Fibroblast of skin of abdomen (primary cell): ENCODE measurements at regions not wholly inside any gene's neighbourhood (a gene's known extent, or its start where the extent isn't known, plus 50 kb on each side); places are given as distances from the start of the nearest gene placed in this dataset.
"Not testable (repeated sequence)": the region's sequence is repeated elsewhere in the genome, so short reads cannot be mapped to it uniquely, and the experiment has no call there.

Experiments
- DNase-seq: peaks from one replicate; pipeline ENCODE4 v3.0.0-alpha.2; 2013

GRCh38 chr14:104470588-104470987, 109.0 kb upstream of the C14orf180 start:
- DNase-seq = no peak

- DNase-seq = no peak
Measured at GRCh38 chr14:104471114-104471513, 108.5 kb upstream of the C14orf180 start.

- no peak for DNase-seq
Measured at GRCh38 chr14:104472073-104472472, 107.5 kb upstream of the C14orf180 start.

GRCh38 chr14:104472536-104473243, 106.9 kb upstream of the C14orf180 start:
- no peak for DNase-seq

GRCh38 chr14:104473244-104473565, 106.4 kb upstream of the C14orf180 start:
- no peak for DNase-seq

GRCh38 chr14:104473649-104474494, 105.7 kb upstream of the C14orf180 start:
- DNase-seq = no peak

GRCh38 chr14:104474495-104475213, 104.9 kb upstream of the C14orf180 start:
- no peak for DNase-seq

GRCh38 chr14:104475256-104475655, 104.3 kb upstream of the C14orf180 start:
- DNase-seq = no peak

GRCh38 chr14:104475802-104476201, 103.8 kb upstream of the C14orf180 start:
- no peak for DNase-seq

- no peak for DNase-seq
Measured at GRCh38 chr14:104476437-104476836, 103.1 kb upstream of the C14orf180 start.

GRCh38 chr14:104477117-104477623, 102.4 kb upstream of the C14orf180 start:
- no peak for DNase-seq

- no peak for DNase-seq
Measured at GRCh38 chr14:104477666-104478380, 101.7 kb upstream of the C14orf180 start.

- DNase-seq = no peak
Measured at GRCh38 chr14:104478656-104479055, 100.9 kb upstream of the C14orf180 start.

- no peak for DNase-seq
Measured at GRCh38 chr14:104479901-104480300, 99.7 kb upstream of the C14orf180 start.

- no peak for DNase-seq
Measured at GRCh38 chr14:104481323-104481722, 98.2 kb upstream of the C14orf180 start.

- DNase-seq = not testable (repeated sequence)
Measured at GRCh38 chr14:104482017-104482416, 97.5 kb upstream of the C14orf180 start.

GRCh38 chr14:104486222-104486923, 93.2 kb upstream of the C14orf180 start:
- no peak for DNase-seq

GRCh38 chr14:104494483-104494882, 85.1 kb upstream of the C14orf180 start:
- no peak for DNase-seq

GRCh38 chr14:104496095-104496494, 83.5 kb upstream of the C14orf180 start:
- DNase-seq = no peak

- DNase-seq = no peak
Measured at GRCh38 chr14:104499784-104500760, 79.5 kb upstream of the C14orf180 start.

GRCh38 chr14:104502060-104502459, 77.5 kb upstream of the C14orf180 start:
- no peak for DNase-seq
